HL-60 (cell line): ENCODE measurements at regions not wholly inside any gene's neighbourhood (a gene's known extent, or its start where the extent isn't known, plus 50 kb on each side); places are given as distances from the start of the nearest gene placed in this dataset.
A peak's percentile ranks its signal among the peaks of the same experiment; 100 is the strongest.

ENCODE experiments used
- DNase-seq, 2 experiments: peaks; one replicate each; pipeline ENCODE4 v3.0.0-alpha.2; 2010 to 2020; ENCODE audit warnings: low read depth in 1 of 2, low spot score in 1 of 2
- H3K27ac ChIP-seq: fragments of 250-450 bp; sonication (Bioruptor Pico); replicated peaks from 2 replicates; pipeline ENCODE4 v1.5.1; 2020; ENCODE audit warnings: mild to moderate bottlenecking, moderate library complexity
- H3K27me3 ChIP-seq: fragments of 250-450 bp; sonication (Bioruptor Pico); 2 replicates; pipeline ENCODE4 v1.5.1; 2021; ENCODE audit warnings: mild to moderate bottlenecking, moderate library complexity; ENCODE audit not compliant: insufficient read depth, poor library complexity, severe bottlenecking
- H3K4me3 ChIP-seq: replicated peaks from 2 replicates; pipeline ENCODE4 v1.5.1; 2011; ENCODE audit warnings: mild to moderate bottlenecking, control low read depth, low read length; ENCODE audit not compliant: insufficient read depth
- GABPA ChIP-seq: IDR thresholded peaks from 2 replicates; pipeline ENCODE4 v1.6.1; 2012; ENCODE audit warnings: low read depth
- POLR2AphosphoS5 ChIP-seq: IDR thresholded peaks from 2 replicates; pipeline ENCODE4 v1.6.1; 2012; ENCODE audit warnings: low read depth
- SPI1 ChIP-seq: IDR thresholded peaks from 2 replicates; pipeline ENCODE4 v1.6.1; 2012; ENCODE audit warnings: low read depth, mild to moderate bottlenecking, borderline replicate concordance
- TF ChIP-seq, protein P1 (sequence below): IDR thresholded peaks from one replicate; pipeline ENCODE4 v1.5.1; 2011; ENCODE audit warnings: low read length, control low read depth, inconsistent platforms; ENCODE audit not compliant: insufficient read depth
- TF ChIP-seq, protein P2 (sequence below): IDR thresholded peaks from 2 replicates; pipeline ENCODE4 v1.6.1; 2012; ENCODE audit warnings: low read depth; ENCODE audit not compliant: insufficient replicate concordance

DNA sequence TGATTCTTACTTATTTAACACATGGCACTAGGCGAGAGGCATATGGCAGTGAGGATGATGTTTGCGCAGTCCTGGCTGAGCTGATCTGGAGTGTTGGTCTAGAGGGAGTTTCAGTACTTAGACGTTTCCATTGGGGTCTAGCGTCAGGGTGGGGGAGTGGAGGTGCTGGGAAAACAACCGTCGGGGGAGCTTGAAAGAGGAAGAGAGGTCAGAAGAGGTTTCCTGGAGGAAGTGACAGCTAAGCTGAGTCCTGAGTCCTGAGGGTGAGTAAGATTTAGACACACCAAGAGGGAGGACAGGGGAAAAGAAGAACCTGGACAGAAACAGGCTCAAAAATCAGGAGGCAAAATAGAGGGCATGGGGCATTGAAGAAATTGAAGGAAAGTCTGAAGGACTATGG, 81.4 kb downstream of the ALOX5AP start:
- DNase-seq = peak; percentile 20 to 49
- H3K27ac ChIP-seq = no peak overlapping the region
- no peak overlapping the region for H3K4me3 ChIP-seq
- no peaks in the 10 kb centered on the region for H3K27me3 ChIP-seq
- TF ChIP-seq GABPA (no peak), SPI1 (peak; percentile 70)

DNA sequence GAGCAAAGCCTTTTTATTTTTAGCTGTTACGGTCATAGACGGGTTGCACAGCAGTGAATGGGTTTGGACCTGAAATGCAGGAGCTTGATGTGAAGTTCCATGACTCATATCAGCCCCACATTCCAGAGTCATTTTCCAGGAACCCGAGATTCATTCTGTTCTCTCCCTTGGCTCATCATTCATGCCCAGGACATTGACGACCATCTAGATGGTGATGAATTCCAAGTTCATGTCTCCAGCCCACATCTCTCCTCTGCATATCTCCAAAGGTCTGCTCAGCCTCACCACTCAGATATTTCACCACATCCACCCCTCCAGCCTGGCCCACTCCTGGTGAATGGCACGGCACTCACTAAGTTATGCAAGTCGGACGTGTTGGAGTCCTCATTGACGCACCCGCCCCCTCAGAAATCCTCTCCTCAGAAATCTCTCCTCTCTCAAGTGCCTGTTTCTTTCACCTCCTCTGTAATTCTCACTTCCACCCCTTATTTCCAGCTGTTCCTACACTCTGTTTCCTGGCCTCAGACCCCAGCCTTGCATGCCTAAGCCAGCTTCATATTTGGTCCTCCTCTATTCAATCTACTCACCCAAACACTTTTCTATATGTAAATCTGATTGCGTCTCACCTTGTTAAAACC, 83.1 kb downstream of the ALOX5AP start:
- no peak overlapping the region for H3K4me3 ChIP-seq
- peaks cover 3% of the 10 kb centered on the region for H3K27me3 ChIP-seq
- no peak for TF ChIP-seq GABPA
- TF ChIP-seq, protein P1, sequence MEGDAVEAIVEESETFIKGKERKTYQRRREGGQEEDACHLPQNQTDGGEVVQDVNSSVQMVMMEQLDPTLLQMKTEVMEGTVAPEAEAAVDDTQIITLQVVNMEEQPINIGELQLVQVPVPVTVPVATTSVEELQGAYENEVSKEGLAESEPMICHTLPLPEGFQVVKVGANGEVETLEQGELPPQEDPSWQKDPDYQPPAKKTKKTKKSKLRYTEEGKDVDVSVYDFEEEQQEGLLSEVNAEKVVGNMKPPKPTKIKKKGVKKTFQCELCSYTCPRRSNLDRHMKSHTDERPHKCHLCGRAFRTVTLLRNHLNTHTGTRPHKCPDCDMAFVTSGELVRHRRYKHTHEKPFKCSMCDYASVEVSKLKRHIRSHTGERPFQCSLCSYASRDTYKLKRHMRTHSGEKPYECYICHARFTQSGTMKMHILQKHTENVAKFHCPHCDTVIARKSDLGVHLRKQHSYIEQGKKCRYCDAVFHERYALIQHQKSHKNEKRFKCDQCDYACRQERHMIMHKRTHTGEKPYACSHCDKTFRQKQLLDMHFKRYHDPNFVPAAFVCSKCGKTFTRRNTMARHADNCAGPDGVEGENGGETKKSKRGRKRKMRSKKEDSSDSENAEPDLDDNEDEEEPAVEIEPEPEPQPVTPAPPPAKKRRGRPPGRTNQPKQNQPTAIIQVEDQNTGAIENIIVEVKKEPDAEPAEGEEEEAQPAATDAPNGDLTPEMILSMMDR = no peak
- TF ChIP-seq, protein P2, sequence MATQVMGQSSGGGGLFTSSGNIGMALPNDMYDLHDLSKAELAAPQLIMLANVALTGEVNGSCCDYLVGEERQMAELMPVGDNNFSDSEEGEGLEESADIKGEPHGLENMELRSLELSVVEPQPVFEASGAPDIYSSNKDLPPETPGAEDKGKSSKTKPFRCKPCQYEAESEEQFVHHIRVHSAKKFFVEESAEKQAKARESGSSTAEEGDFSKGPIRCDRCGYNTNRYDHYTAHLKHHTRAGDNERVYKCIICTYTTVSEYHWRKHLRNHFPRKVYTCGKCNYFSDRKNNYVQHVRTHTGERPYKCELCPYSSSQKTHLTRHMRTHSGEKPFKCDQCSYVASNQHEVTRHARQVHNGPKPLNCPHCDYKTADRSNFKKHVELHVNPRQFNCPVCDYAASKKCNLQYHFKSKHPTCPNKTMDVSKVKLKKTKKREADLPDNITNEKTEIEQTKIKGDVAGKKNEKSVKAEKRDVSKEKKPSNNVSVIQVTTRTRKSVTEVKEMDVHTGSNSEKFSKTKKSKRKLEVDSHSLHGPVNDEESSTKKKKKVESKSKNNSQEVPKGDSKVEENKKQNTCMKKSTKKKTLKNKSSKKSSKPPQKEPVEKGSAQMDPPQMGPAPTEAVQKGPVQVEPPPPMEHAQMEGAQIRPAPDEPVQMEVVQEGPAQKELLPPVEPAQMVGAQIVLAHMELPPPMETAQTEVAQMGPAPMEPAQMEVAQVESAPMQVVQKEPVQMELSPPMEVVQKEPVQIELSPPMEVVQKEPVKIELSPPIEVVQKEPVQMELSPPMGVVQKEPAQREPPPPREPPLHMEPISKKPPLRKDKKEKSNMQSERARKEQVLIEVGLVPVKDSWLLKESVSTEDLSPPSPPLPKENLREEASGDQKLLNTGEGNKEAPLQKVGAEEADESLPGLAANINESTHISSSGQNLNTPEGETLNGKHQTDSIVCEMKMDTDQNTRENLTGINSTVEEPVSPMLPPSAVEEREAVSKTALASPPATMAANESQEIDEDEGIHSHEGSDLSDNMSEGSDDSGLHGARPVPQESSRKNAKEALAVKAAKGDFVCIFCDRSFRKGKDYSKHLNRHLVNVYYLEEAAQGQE = no peak
- TF ChIP-seq SPI1 = no peak
- no peak for TF ChIP-seq POLR2AphosphoS5
- H3K27ac ChIP-seq = no peak overlapping the region
- DNase-seq = no peak

DNA sequence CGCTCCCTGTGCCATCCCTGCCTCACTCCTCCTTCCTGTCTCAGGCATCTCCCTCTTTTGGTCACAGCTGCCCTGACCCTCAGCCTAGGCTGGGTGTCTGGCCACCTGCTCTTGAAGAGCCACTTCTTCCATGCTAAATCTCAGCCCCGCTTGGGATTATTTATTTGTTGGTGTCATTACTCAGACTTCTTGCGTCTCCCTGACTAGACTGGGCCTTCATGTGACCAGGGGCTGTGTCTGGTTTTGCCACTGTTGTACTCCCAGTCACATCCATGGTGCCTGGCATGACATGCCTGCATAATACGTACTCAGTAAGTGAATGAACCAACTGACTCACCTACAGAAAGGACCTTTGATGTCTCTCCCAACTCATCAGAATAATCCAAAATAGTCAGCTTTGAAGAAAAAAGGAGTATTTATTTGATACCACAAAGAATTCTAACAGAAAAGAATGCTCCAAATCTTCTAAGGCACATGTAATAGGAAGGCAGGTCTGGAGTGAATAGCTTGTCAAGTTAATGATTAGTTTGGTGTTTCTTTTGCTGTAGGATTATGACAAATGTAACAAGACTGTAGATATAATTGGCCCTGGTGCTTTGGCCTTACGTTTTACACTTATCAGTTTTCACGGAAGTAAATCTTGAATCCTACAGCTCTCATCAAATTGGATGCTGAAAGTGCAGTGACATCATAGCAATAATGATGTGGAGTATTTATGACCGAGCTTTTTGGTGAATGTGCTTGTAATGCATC, 84.0 kb downstream of the ALOX5AP start:
- H3K4me3 ChIP-seq = no peak overlapping the region
- DNase-seq = no peak
- TF ChIP-seq, protein P2 = no peak
- TF ChIP-seq SPI1 (no peak), GABPA (no peak), POLR2AphosphoS5 (no peak)
- TF ChIP-seq, protein P1 = no peak
- peaks cover 5% of the 10 kb centered on the region for H3K27me3 ChIP-seq
- no peak overlapping the region for H3K27ac ChIP-seq

DNA sequence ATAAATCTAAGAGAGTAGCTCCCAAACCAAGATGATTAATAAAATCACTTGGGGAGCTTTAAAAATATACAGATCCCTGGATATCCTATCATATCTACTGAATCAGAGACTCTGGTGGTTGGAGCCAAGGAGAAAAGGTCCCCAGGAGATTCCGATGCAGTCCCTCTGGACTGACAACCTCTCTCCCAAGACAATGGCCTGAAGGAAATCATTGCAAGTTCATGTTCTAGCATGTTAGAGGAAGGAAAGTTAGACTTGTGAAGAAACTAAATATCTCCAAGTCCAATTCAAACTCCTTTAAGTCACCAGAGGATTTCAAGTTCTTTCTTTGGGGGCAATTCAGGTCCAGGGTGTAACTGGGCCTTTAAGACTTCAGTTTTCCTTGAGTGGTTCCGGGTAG, 84.7 kb upstream of the MEDAG start:
- DNase-seq = no peak
- peaks cover 8% of the 10 kb centered on the region for H3K27me3 ChIP-seq
- TF ChIP-seq, protein P2 = no peak
- TF ChIP-seq GABPA (no peak), SPI1 (no peak), POLR2AphosphoS5 (no peak)
- TF ChIP-seq, protein P1 = no peak
- H3K27ac ChIP-seq = no peak overlapping the region
- H3K4me3 ChIP-seq = no peak overlapping the region
